ENCODE measurements at regions not wholly inside any gene's neighbourhood (a gene's known extent, or its start where the extent isn't known, plus 50 kb on each side); places are given as distances from the start of the nearest gene placed in this dataset.

DNA sequence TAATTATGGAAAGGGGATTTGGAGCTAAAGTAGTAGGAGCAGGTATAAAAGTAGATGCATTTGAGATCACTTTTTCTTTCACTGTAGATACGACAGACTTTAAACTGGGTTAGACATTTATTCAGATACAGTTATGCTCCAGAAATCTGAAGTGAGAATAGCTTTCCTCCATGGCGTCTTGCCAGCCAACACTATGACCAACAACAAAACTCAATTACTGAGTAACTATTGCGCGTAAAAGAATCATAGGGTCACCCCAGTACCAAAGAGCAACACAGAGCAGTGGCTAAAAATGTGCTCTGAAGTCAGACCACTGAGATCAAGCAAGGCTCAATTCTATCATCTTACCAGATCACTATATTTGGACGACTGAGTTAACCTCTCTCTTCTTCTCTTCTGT is 262.5 kb upstream of the SORCS1 start:
- H3K27ac ChIP-seq (ENCODE audit: low read depth, low read length) = no peak overlapping the region
- CTCF ChIA-PET = no interaction called here
- no TSS peak for BruUV-seq (replicated peaks)
- no peaks in the 10 kb centered on the region for H3K9me2 ChIP-seq (ENCODE audit: insufficient read depth)
- RAD21 ChIA-PET (ENCODE audit: low non-redundant PET in 1 of 2, low total read pairs in 2 of 2, uncharacterized antibody in 2 of 2, unreplicated experiment in 2 of 2) = no interaction called here
- H3K79me2 ChIP-seq (ENCODE audit: insufficient read depth, low read length) = no peaks in the 10 kb centered on the region
- no peaks in the 10 kb centered on the region for H3K27me3 ChIP-seq (ENCODE audit: insufficient read depth, low read length)
- H4K20me1 ChIP-seq (ENCODE audit: insufficient read depth) = no peaks in the 10 kb centered on the region
- no peaks in the 10 kb centered on the region for H3K36me3 ChIP-seq (ENCODE audit: control insufficient read depth in 1 of 2, insufficient read depth in 2 of 2, low read length in 2 of 2)
- intact Hi-C loops (cut with micrococcal nuclease) = no loop called here
- ATAC-seq = no peak
- POLR2A ChIA-PET = no interaction called here
- no peaks in the 10 kb centered on the region for H3K4me1 ChIP-seq (ENCODE audit: control insufficient read depth in 1 of 2, insufficient read depth in 2 of 2, low read length in 2 of 2)
- no peak overlapping the region for H3K4me2 ChIP-seq (ENCODE audit: low read length)
- no peak overlapping the region for H2AFZ ChIP-seq (ENCODE audit: low read depth, low read length, poor library complexity, severe bottlenecking)
- DNase-seq (ENCODE audit: low read depth, low spot score) = no peak
- H3K9ac ChIP-seq (ENCODE audit: low read length) = no peak overlapping the region
- no peak overlapping the region for H3K4me3 ChIP-seq (replicated peaks in 1 of 2; ENCODE audit: low read depth in 1 of 2, low read length in 2 of 2)
- peaks cover 30 to 37% of the 10 kb centered on the region in 2 experiments; a peak in 2 of 4 replicates for H3K9me3 ChIP-seq (ENCODE audit: control insufficient read depth in 1 of 2, insufficient read depth in 1 of 2, low read depth in 1 of 2, low read length in 2 of 2)
- TF ChIP-seq ELF1 (IDR thresholded peaks at IDR 0.05; ENCODE audit: borderline replicate concordance, low read depth) (no peak), TCF7L2 (IDR thresholded peaks at IDR 0.05; ENCODE audit: borderline replicate concordance, extremely low read depth, insufficient read depth, insufficient read length) (no peak), YY1 (IDR thresholded peaks at IDR 0.05; ENCODE audit: extremely low read depth, insufficient replicate concordance, low read depth, low read length) (no peak), SRF (IDR thresholded peaks at IDR 0.05; ENCODE audit: low read depth) (no peak), EGR1 (IDR thresholded peaks at IDR 0.05; ENCODE audit: low read depth) (no peak), SIN3A (IDR thresholded peaks at IDR 0.05; ENCODE audit: low read depth) (no peak), EZH2phosphoT487 (IDR thresholded peaks at IDR 0.05; ENCODE audit: borderline replicate concordance) (no peak), JUND (IDR thresholded peaks at IDR 0.05) (no peak), EZH2 (IDR thresholded peaks at IDR 0.05) (no peak)
- TF ChIP-seq, protein P1, sequence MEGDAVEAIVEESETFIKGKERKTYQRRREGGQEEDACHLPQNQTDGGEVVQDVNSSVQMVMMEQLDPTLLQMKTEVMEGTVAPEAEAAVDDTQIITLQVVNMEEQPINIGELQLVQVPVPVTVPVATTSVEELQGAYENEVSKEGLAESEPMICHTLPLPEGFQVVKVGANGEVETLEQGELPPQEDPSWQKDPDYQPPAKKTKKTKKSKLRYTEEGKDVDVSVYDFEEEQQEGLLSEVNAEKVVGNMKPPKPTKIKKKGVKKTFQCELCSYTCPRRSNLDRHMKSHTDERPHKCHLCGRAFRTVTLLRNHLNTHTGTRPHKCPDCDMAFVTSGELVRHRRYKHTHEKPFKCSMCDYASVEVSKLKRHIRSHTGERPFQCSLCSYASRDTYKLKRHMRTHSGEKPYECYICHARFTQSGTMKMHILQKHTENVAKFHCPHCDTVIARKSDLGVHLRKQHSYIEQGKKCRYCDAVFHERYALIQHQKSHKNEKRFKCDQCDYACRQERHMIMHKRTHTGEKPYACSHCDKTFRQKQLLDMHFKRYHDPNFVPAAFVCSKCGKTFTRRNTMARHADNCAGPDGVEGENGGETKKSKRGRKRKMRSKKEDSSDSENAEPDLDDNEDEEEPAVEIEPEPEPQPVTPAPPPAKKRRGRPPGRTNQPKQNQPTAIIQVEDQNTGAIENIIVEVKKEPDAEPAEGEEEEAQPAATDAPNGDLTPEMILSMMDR (IDR thresholded peaks at IDR 0.05 in 2 of 3, conservative IDR thresholded peaks at IDR 0.05 in 1 of 3; ENCODE audit: borderline replicate concordance in 1 of 3, insufficient read depth in 1 of 3, low read depth in 2 of 3, low read length in 2 of 3) = no peak
- TF ChIP-seq, protein P2, sequence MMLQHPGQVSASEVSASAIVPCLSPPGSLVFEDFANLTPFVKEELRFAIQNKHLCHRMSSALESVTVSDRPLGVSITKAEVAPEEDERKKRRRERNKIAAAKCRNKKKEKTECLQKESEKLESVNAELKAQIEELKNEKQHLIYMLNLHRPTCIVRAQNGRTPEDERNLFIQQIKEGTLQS (IDR thresholded peaks at IDR 0.05) = no peak
- TF ChIP-seq, protein P3, sequence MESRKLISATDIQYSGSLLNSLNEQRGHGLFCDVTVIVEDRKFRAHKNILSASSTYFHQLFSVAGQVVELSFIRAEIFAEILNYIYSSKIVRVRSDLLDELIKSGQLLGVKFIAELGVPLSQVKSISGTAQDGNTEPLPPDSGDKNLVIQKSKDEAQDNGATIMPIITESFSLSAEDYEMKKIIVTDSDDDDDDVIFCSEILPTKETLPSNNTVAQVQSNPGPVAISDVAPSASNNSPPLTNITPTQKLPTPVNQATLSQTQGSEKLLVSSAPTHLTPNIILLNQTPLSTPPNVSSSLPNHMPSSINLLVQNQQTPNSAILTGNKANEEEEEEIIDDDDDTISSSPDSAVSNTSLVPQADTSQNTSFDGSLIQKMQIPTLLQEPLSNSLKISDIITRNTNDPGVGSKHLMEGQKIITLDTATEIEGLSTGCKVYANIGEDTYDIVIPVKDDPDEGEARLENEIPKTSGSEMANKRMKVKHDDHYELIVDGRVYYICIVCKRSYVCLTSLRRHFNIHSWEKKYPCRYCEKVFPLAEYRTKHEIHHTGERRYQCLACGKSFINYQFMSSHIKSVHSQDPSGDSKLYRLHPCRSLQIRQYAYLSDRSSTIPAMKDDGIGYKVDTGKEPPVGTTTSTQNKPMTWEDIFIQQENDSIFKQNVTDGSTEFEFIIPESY (IDR thresholded peaks at IDR 0.05; ENCODE audit: extremely low read depth, insufficient replicate concordance, low read length) = no peak

Measured in HCT116 (cell line).